Loucy (cell line): ENCODE measurements at regions not wholly inside any gene's neighbourhood (a gene's known extent, or its start where the extent isn't known, plus 50 kb on each side); places are given as distances from the start of the nearest gene placed in this dataset.

Source experiments
- H2AFZ ChIP-seq: fragments of 200-600 bp; sonication (generic); 2 replicates; pipeline ENCODE4 v1.6.0; 2016; ENCODE audit warnings: antibody characterized with exemption, mild to moderate bottlenecking, low read length, moderate library complexity
- H3F3A ChIP-seq: fragments of 200-600 bp; 2 replicates; pipeline ENCODE4 v1.6.0; 2016; ENCODE audit warnings: antibody characterized with exemption, low read depth, mild to moderate bottlenecking
- H3K27me3 ChIP-seq: fragments of 200-600 bp; sonication (generic); 2 replicates; pipeline ENCODE4 v1.6.1; 2014; ENCODE audit warnings: low read length, mild to moderate bottlenecking; ENCODE audit not compliant: insufficient read depth, poor library complexity, severe bottlenecking
- H3K36me3 ChIP-seq: fragments of 200-600 bp; sonication (generic); 2 replicates; pipeline ENCODE4 v1.6.1; 2016; ENCODE audit warnings: low read length; ENCODE audit not compliant: insufficient read depth
- H3K4me1 ChIP-seq: fragments of 200-600 bp; sonication (generic); 2 replicates; pipeline ENCODE4 v1.5.1; 2014; ENCODE audit warnings: low read length, mild to moderate bottlenecking; ENCODE audit not compliant: insufficient read depth, poor library complexity, severe bottlenecking
- H3K4me2 ChIP-seq: fragments of 200-600 bp; sonication (generic); 2 replicates; pipeline ENCODE4 v1.6.0; 2014; ENCODE audit warnings: antibody characterized with exemption, low read length, low read depth, mild to moderate bottlenecking; ENCODE audit not compliant: poor library complexity, severe bottlenecking
- H3K4me3 ChIP-seq: fragments of 200-600 bp; sonication (generic); 2 replicates; pipeline ENCODE4 v1.5.1; 2014; ENCODE audit warnings: low read length, mild to moderate bottlenecking, mixed read lengths; ENCODE audit not compliant: poor library complexity, severe bottlenecking
- H3K79me2 ChIP-seq: fragments of 200-600 bp; sonication (generic); 2 replicates; pipeline ENCODE4 v1.6.1; 2014; ENCODE audit warnings: low read length; ENCODE audit not compliant: insufficient read depth
- H3K9ac ChIP-seq: fragments of 200-600 bp; sonication (generic); 2 replicates; pipeline ENCODE4 v1.6.0; 2014; ENCODE audit warnings: mild to moderate bottlenecking, low read depth, low read length, moderate library complexity; ENCODE audit not compliant: poor library complexity, severe bottlenecking
- H3K9me2 ChIP-seq: fragments of 200-600 bp; sonication (generic); replicated peaks from 2 replicates; pipeline ENCODE4 v1.6.1; 2016; ENCODE audit warnings: low read depth, low read length, mixed read lengths
- H3K9me3 ChIP-seq: fragments of 200-600 bp; sonication (generic); 2 replicates; pipeline ENCODE4 v1.6.1; 2014; ENCODE audit warnings: mild to moderate bottlenecking, antibody characterized with exemption, low read length, low read depth; ENCODE audit not compliant: insufficient read depth
- H4K20me1 ChIP-seq: fragments of 200-600 bp; sonication (generic); 2 replicates; pipeline ENCODE4 v1.6.0; 2014; ENCODE audit warnings: antibody characterized with exemption, low read length, mild to moderate bottlenecking; ENCODE audit not compliant: insufficient read depth, poor library complexity, severe bottlenecking
- EZH2phosphoT487 ChIP-seq: fragments of 200-600 bp; IDR thresholded peaks from 2 replicates; pipeline ENCODE4 v1.6.1; 2018; ENCODE audit warnings: antibody characterized with exemption, mild to moderate bottlenecking, moderate library complexity, borderline replicate concordance
- TF ChIP-seq, protein P1 (sequence below): fragments of 200-600 bp; sonication (generic); conservative IDR thresholded peaks from 2 replicates; pipeline ENCODE4 v1.5.1; 2014; ENCODE audit warnings: mild to moderate bottlenecking, antibody characterized with exemption, low read length

DNA sequence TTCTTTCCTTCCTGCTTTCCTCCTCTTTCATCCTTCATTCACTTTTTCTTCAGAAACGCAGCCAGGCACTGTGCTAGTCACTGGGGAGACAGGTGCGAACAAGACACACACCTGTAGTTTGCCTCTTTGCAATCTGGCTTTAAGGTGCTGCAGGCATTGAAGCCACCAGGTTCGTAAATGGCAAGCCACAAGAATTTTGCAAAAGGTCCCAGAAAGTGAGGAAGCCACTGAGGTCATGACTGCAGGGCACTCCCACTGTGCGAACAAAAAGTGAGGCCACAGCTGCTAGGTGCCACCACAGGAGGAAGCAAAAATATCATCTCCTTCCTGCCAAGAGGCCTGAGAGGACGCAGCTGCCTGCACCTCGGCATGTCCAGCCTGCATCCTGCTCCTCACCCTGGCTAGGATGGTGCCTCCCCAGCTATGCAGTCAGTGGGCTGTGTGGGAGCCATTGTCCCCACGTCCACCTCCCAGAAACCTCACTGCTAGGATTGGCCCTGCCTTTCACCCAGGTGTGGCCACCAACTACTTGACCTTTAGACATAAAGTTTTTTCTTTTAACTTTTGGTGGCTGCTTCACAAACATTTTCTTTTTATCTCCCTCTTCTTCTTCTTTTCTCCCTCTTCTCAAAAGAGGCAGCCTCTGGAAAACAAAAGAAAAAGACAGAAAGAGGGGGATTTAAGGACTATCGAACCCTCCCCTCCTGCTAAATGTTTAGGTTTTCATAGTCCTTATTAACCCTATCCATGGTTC, 230.8 kb downstream of the BCAS1 start:
- no peaks in the 10 kb centered on the region for H3K27me3 ChIP-seq
- H3K9me2 ChIP-seq: no peaks in the 10 kb centered on the region
- no peaks in the 10 kb centered on the region for H3K9me3 ChIP-seq
- peak overlapping the region; percentile 47 for H3K9ac ChIP-seq
- peak overlapping the region; percentile 11 for H3K4me3 ChIP-seq
- TF ChIP-seq, protein P1, sequence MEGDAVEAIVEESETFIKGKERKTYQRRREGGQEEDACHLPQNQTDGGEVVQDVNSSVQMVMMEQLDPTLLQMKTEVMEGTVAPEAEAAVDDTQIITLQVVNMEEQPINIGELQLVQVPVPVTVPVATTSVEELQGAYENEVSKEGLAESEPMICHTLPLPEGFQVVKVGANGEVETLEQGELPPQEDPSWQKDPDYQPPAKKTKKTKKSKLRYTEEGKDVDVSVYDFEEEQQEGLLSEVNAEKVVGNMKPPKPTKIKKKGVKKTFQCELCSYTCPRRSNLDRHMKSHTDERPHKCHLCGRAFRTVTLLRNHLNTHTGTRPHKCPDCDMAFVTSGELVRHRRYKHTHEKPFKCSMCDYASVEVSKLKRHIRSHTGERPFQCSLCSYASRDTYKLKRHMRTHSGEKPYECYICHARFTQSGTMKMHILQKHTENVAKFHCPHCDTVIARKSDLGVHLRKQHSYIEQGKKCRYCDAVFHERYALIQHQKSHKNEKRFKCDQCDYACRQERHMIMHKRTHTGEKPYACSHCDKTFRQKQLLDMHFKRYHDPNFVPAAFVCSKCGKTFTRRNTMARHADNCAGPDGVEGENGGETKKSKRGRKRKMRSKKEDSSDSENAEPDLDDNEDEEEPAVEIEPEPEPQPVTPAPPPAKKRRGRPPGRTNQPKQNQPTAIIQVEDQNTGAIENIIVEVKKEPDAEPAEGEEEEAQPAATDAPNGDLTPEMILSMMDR: no peak
- no peak for TF ChIP-seq EZH2phosphoT487
- H3K36me3 ChIP-seq: no peaks in the 10 kb centered on the region
- no peaks in the 10 kb centered on the region for H4K20me1 ChIP-seq
- H3F3A ChIP-seq: peaks cover 6% of the 10 kb centered on the region
- H3K4me1 ChIP-seq: peaks cover 37% of the 10 kb centered on the region
- H2AFZ ChIP-seq: no peak overlapping the region
- peak overlapping the region; percentile 58 for H3K4me2 ChIP-seq
- no peaks in the 10 kb centered on the region for H3K79me2 ChIP-seq

DNA sequence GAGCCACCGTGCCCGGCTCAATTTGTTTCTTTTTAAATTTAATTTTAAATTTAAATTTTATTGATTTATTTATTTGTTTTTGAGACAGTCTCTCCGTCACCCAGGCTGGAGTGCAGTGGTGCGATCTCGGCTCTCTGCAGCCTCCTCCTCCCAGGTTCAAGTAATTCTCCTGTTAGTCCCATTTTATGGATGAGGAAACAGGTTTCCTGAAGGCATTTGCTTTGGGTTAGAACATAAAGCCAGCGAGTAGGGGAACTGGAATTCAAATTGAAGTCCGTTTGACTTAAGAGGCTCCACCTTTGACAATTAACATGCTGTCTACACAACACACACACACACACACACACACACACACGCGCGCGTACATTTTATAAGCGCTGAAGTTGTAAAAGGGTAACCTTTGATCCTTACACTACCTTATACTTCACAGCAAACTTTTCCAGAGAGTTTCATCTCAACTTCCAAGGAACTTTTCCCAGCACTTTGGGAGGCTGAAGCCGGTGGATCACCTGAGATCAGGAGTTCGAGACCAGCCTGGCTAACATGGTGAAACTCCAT, 232.0 kb downstream of the BCAS1 start:
- H3K36me3 ChIP-seq: no peaks in the 10 kb centered on the region
- no peaks in the 10 kb centered on the region for H3K9me2 ChIP-seq
- no peaks in the 10 kb centered on the region for H4K20me1 ChIP-seq
- H3K79me2 ChIP-seq: no peaks in the 10 kb centered on the region
- no peak overlapping the region for H2AFZ ChIP-seq
- H3K27me3 ChIP-seq: no peaks in the 10 kb centered on the region
- H3F3A ChIP-seq: peaks cover 6% of the 10 kb centered on the region
- TF ChIP-seq EZH2phosphoT487: no peak
- TF ChIP-seq, protein P1: no peak
- peaks cover 48% of the 10 kb centered on the region for H3K4me1 ChIP-seq
- no peak overlapping the region for H3K4me3 ChIP-seq
- H3K9ac ChIP-seq: no peak overlapping the region
- no peaks in the 10 kb centered on the region for H3K9me3 ChIP-seq
- no peak overlapping the region for H3K4me2 ChIP-seq

DNA sequence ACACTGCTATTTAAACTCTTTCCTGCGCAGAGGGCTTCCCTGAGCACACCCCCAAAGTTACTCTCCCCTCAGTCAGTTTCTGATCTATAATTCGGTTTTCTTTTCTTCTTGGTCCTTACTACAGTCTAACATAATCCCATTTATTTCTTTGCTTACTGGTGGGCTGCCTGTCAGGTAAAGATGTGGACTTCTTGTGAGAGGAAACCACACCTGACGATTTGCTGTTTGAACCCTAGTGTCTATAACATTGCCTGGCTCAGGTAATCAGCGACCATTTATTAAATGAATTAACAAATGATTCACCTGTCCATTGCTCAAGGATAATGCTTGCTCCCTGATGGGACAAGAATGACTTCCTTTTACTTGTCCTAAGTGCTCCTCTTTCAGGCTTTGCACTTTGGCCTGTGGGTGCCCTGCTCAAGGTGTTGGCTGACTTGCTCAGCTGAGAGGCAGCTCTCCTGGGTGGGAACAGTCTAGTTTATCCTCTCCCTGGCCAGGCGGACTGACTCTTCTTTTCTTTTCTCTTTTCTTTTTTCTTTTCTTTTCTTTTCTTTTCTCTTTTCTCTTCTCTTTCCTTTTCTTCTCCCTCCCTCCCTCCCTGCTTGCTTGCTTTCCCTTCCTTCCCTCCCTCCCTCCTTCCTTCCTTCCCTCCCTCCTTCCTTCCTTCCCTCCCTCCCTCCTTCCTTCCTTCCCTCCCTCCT, 233.1 kb downstream of the BCAS1 start:
- no peaks in the 10 kb centered on the region for H3K9me3 ChIP-seq
- no peaks in the 10 kb centered on the region for H3K79me2 ChIP-seq
- H3K9me2 ChIP-seq: no peaks in the 10 kb centered on the region
- no peak overlapping the region for H2AFZ ChIP-seq
- no peaks in the 10 kb centered on the region for H3K36me3 ChIP-seq
- H4K20me1 ChIP-seq: no peaks in the 10 kb centered on the region
- no peak overlapping the region for H3K4me3 ChIP-seq
- TF ChIP-seq, protein P1: no peak
- no peak for TF ChIP-seq EZH2phosphoT487
- H3K9ac ChIP-seq: no peak overlapping the region
- H3F3A ChIP-seq: peaks cover 6% of the 10 kb centered on the region
- H3K4me1 ChIP-seq: peaks cover 44% of the 10 kb centered on the region
- H3K4me2 ChIP-seq: no peak overlapping the region
- no peaks in the 10 kb centered on the region for H3K27me3 ChIP-seq
